Keratinocyte (primary cell): ENCODE measurements at regions not wholly inside any gene's neighbourhood (a gene's known extent, or its start where the extent isn't known, plus 50 kb on each side); places are given as distances from the start of the nearest gene placed in this dataset.

ENCODE experiments used
- DNase-seq: peaks from one replicate; pipeline ENCODE4 v3.0.0-alpha.2; 2011; ENCODE audit warnings: low read depth, missing footprints, low spot score
- FAIRE-seq: peaks from 2 replicates; lab custom pipeline; 2011; peaks lifted over from hg19 to GRCh38; lab: Jason Lieb, UNC
- H2AFZ ChIP-seq: 2 replicates; pipeline ENCODE4 v1.6.0; 2012; ENCODE audit warnings: low read length, control low read depth, inconsistent platforms; ENCODE audit not compliant: control insufficient read depth
- H3K27ac ChIP-seq: 2 replicates; pipeline ENCODE4 v1.5.1; 2011; ENCODE audit warnings: low read length; ENCODE audit not compliant: control insufficient read depth, insufficient read depth
- H3K27me3 ChIP-seq: 3 replicates; pipeline ENCODE4 v1.6.0; 2011; ENCODE audit warnings: low read length; ENCODE audit not compliant: control insufficient read depth, insufficient read depth; ENCODE audit errors: extremely low read depth
- H3K36me3 ChIP-seq, 2 experiments: 2 replicates in 1 of 2; 3 replicates in 1 of 2; pipeline ENCODE4 v1.5.1; 2011; ENCODE audit warnings: low read length in 2 of 2, mild to moderate bottlenecking in 1 of 2; ENCODE audit not compliant: control insufficient read depth in 2 of 2, insufficient read depth in 2 of 2; ENCODE audit errors: extremely low read depth in 1 of 2
- H3K4me1 ChIP-seq: 3 replicates; pipeline ENCODE4 v1.5.1; 2011; ENCODE audit warnings: low read length; ENCODE audit not compliant: control insufficient read depth, insufficient read depth; ENCODE audit errors: extremely low read depth
- H3K4me2 ChIP-seq: 3 replicates; pipeline ENCODE4 v1.6.0; 2011; ENCODE audit warnings: low read depth, low read length; ENCODE audit not compliant: control insufficient read depth, insufficient read depth; ENCODE audit errors: extremely low read depth
- H3K4me3 ChIP-seq, 3 experiments: fragments of 200-600 bp in 1 of 3; sonication (generic) in 1 of 3; 2 replicates in 2 of 3; 3 replicates in 1 of 3; pipeline ENCODE4 v1.5.1; 2011 to 2016; ENCODE audit warnings: low read length in 3 of 3, mild to moderate bottlenecking in 3 of 3, control low read depth in 2 of 3, inconsistent platforms in 1 of 3, low read depth in 1 of 3, mixed read lengths in 1 of 3, mixed run types in 1 of 3, moderate library complexity in 1 of 3; ENCODE audit not compliant: control insufficient read depth in 2 of 3, insufficient read depth in 2 of 3; ENCODE audit errors: extremely low read depth in 1 of 3
- H3K79me2 ChIP-seq: 2 replicates; pipeline ENCODE4 v1.6.0; 2012; ENCODE audit warnings: low read length; ENCODE audit not compliant: control insufficient read depth, insufficient read depth
- H3K9ac ChIP-seq: 3 replicates; pipeline ENCODE4 v1.6.0; 2011; ENCODE audit warnings: low read length; ENCODE audit not compliant: control insufficient read depth, insufficient read depth; ENCODE audit errors: extremely low read depth
- H3K9me1 ChIP-seq: 3 replicates; pipeline ENCODE4 v1.6.0; 2011; ENCODE audit warnings: low read length; ENCODE audit not compliant: control insufficient read depth, insufficient read depth; ENCODE audit errors: extremely low read depth
- H3K9me3 ChIP-seq: 2 replicates; pipeline ENCODE4 v1.5.1; 2012; ENCODE audit warnings: low read depth, low read length; ENCODE audit not compliant: control insufficient read depth
- H4K20me1 ChIP-seq: 3 replicates; pipeline ENCODE4 v1.6.0; 2011; ENCODE audit warnings: low read length; ENCODE audit not compliant: control insufficient read depth, insufficient read depth; ENCODE audit errors: extremely low read depth
- EZH2 ChIP-seq: IDR thresholded peaks from one replicate; pipeline ENCODE4 v1.6.1; 2012; ENCODE audit warnings: inconsistent platforms, mild to moderate bottlenecking, low read length, moderate library complexity
- dilution Hi-C: fragments of 300-500 bp; cut with MboI; formaldehyde crosslinking; loops from one replicate; pipeline ENCODE4 v1.7.0; 2020; ENCODE audit warnings: low sequenced_read_pairs; ENCODE audit not compliant: extremely low pct_ligation_motif_present
- TF ChIP-seq, protein P1 (sequence below), 3 experiments: IDR thresholded peaks in 1 of 3; conservative IDR thresholded peaks in 1 of 3; optimal IDR thresholded peaks in 1 of 3; 2 replicates in 2 of 3; 3 replicates in 1 of 3; pipeline versions ENCODE3 to v1.5.1; 2011; ENCODE audit warnings: low read length in 3 of 3, mild to moderate bottlenecking in 3 of 3, moderate library complexity in 2 of 3, control low read depth in 1 of 3, inconsistent platforms in 1 of 3; ENCODE audit not compliant: insufficient read depth in 2 of 3; ENCODE audit errors: extremely low read depth in 1 of 3

DNA sequence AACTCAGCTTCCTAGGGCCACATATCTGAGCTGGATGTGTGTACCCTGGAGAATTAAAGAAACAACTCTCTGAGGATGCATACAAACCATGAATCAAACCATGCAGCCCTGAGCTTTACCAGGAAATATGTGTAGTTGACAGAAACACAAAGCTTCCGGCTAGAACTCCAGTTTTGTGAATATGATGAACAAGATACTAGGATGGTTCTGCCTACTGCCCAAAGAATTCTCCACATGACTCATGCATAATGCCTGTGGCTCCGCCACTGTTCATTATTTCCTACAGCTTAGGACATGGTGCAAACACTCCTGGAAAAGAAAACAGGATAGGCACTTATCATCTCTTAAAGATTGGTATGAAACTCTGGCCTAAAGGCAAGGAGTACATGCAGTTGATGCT, 343.4 kb downstream of the DNAH5 start:
- H2AFZ ChIP-seq: no peak overlapping the region
- peak; percentile 95 for FAIRE-seq
- dilution Hi-C loops: no loop called here

DNA sequence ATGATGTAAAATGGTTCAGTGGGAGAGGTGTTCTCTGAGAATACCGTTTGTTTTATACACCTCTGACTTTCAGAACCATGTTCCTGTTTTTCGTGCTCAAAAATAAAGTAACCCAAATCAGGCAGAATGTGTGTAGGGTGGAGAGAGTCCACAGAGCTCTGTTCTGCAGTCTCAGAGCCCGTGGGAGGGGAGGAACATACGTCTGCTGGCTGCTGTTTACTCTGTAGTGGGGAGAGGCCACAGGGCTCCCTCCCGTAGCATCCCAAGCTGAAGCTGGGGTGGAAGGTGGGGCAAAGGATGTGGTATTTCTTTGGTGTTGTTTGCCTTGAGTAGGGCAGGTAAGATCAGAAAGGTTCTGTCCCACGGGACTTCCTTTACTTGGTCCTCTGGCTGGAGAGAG, 348.5 kb downstream of the DNAH5 start:
- Histone ChIP-seq H3K27ac (no peak overlapping the region), H3K4me3 (no peak overlapping the region), H3K9me3 (no peaks in the 10 kb centered on the region), H3K9me1 (no peaks in the 10 kb centered on the region), H3K9ac (no peak overlapping the region), H2AFZ (no peak overlapping the region), H3K27me3 (no peaks in the 10 kb centered on the region), H3K79me2 (no peaks in the 10 kb centered on the region), H3K36me3 (no peaks in the 10 kb centered on the region), H4K20me1 (no peaks in the 10 kb centered on the region), H3K4me1 (peaks cover 19% of the 10 kb centered on the region), H3K4me2 (no peak overlapping the region)
- no peak for DNase-seq
- TF ChIP-seq, protein P1, sequence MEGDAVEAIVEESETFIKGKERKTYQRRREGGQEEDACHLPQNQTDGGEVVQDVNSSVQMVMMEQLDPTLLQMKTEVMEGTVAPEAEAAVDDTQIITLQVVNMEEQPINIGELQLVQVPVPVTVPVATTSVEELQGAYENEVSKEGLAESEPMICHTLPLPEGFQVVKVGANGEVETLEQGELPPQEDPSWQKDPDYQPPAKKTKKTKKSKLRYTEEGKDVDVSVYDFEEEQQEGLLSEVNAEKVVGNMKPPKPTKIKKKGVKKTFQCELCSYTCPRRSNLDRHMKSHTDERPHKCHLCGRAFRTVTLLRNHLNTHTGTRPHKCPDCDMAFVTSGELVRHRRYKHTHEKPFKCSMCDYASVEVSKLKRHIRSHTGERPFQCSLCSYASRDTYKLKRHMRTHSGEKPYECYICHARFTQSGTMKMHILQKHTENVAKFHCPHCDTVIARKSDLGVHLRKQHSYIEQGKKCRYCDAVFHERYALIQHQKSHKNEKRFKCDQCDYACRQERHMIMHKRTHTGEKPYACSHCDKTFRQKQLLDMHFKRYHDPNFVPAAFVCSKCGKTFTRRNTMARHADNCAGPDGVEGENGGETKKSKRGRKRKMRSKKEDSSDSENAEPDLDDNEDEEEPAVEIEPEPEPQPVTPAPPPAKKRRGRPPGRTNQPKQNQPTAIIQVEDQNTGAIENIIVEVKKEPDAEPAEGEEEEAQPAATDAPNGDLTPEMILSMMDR (optimal IDR thresholded peaks at IDR 0.05 in 1 of 3, IDR thresholded peaks at IDR 0.05 in 1 of 3, conservative IDR thresholded peaks at IDR 0.05 in 1 of 3; ENCODE audit: extremely low read depth in 1 of 3, insufficient read depth in 2 of 3, low read length in 3 of 3): no peak
- TF ChIP-seq EZH2: no peak
- dilution Hi-C loops: no loop called here
- peak; percentile 67 for FAIRE-seq

More for the DNA sequence above, 343.4 kb downstream of the DNAH5 start:
- Histone ChIP-seq H3K9me3 (no peaks in the 10 kb centered on the region), H3K79me2 (no peaks in the 10 kb centered on the region), H3K9me1 (no peaks in the 10 kb centered on the region), H3K4me3 (no peak overlapping the region), H3K27ac (peak overlapping the region; percentile 6), H3K27me3 (no peaks in the 10 kb centered on the region), H3K4me1 (peaks cover 18% of the 10 kb centered on the region), H3K36me3 (no peaks in the 10 kb centered on the region), H3K4me2 (peak overlapping the region; percentile 2), H4K20me1 (no peaks in the 10 kb centered on the region), H3K9ac (no peak overlapping the region)
- DNase-seq: no peak
- TF ChIP-seq, protein P1 (optimal IDR thresholded peaks at IDR 0.05 in 1 of 3, IDR thresholded peaks at IDR 0.05 in 1 of 3, conservative IDR thresholded peaks at IDR 0.05 in 1 of 3; ENCODE audit: extremely low read depth in 1 of 3, insufficient read depth in 2 of 3, low read length in 3 of 3): no peak
- no peak for TF ChIP-seq EZH2
